Fibroblast of pulmonary artery (primary cell): ENCODE measurements at regions not wholly inside any gene's neighbourhood (a gene's known extent, or its start where the extent isn't known, plus 50 kb on each side); places are given as distances from the start of the nearest gene placed in this dataset.

ENCODE experiments used
- DNase-seq: peaks from one replicate; pipeline ENCODE4 v3.0.0-alpha.2; 2010; ENCODE audit warnings: low read depth
- H3K4me3 ChIP-seq: replicated peaks from 2 replicates; pipeline ENCODE4 v1.5.1; 2011; ENCODE audit warnings: low read depth, mild to moderate bottlenecking, control low read depth, low read length, moderate library complexity
- TF ChIP-seq, protein P1 (sequence below): IDR thresholded peaks from 2 replicates; pipeline ENCODE4 v1.5.1; 2011; ENCODE audit warnings: mild to moderate bottlenecking, control low read depth, low read length, inconsistent platforms; ENCODE audit errors: missing control alignments

DNA sequence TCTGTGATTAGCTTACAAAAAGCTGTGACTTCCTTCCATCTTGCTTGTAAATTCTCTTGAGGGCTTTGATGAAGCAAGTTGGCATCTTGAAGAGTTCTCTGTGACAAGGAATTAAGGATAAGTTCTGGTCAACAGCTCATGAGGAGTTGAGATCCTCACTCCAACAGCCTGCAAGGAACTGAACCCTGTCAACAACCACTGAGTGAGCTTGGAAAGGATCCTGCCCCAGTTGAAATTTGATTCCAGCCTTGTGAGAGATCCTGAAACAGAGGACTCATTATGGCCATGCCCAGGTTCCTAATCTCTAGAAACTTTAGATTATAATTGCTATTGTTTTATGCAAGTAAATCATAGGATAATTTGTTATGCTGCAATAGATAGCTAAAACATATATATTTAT lies 133.7 kb downstream of the PTCHD4 start:
- TF ChIP-seq, protein P1, sequence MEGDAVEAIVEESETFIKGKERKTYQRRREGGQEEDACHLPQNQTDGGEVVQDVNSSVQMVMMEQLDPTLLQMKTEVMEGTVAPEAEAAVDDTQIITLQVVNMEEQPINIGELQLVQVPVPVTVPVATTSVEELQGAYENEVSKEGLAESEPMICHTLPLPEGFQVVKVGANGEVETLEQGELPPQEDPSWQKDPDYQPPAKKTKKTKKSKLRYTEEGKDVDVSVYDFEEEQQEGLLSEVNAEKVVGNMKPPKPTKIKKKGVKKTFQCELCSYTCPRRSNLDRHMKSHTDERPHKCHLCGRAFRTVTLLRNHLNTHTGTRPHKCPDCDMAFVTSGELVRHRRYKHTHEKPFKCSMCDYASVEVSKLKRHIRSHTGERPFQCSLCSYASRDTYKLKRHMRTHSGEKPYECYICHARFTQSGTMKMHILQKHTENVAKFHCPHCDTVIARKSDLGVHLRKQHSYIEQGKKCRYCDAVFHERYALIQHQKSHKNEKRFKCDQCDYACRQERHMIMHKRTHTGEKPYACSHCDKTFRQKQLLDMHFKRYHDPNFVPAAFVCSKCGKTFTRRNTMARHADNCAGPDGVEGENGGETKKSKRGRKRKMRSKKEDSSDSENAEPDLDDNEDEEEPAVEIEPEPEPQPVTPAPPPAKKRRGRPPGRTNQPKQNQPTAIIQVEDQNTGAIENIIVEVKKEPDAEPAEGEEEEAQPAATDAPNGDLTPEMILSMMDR, result no peak
- H3K4me3 ChIP-seq, result no peak overlapping the region
- DNase-seq, result no peak

DNA sequence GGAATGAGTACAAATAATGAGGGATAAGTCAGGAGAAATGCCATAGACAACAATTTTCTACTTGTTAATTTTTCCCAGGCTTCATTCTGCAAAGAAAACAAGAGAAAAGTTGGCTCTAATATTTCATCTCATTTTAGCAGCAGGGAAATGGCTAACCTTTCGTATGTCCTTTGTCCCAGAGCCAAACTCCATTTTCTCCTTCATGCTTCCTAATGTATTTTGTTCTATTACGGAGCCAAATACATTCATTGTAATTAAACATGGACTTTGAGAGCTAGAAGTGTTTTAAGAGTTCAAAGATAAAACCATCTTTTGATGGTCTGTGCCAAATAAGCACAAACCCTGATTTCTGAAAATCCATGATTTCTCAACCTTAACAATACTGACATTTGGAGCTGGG lies 136.9 kb downstream of the PTCHD4 start:
- no peak overlapping the region for H3K4me3 ChIP-seq
- TF ChIP-seq, protein P1, result no peak
- DNase-seq, result no peak

DNA sequence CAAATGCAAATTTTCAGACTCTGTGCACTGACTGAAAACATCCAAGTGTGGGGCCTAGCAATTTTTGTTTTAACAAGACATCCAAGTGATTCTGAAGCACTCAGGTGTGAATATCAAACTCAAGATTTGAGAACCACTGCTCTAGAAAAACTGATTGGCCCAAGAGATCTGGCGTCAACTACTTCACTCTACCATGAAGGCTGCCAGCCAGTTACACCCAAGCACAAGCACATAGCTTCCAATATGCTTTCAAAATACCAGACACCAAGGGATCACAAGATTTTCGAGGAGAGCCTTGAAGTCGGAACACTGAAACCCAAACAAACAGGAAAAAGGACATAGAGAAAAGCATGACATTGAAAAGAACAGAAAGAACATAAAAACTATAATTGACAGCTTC lies 140.2 kb downstream of the PTCHD4 start:
- TF ChIP-seq, protein P1, result no peak
- no peak for DNase-seq
- no peak overlapping the region for H3K4me3 ChIP-seq

DNA sequence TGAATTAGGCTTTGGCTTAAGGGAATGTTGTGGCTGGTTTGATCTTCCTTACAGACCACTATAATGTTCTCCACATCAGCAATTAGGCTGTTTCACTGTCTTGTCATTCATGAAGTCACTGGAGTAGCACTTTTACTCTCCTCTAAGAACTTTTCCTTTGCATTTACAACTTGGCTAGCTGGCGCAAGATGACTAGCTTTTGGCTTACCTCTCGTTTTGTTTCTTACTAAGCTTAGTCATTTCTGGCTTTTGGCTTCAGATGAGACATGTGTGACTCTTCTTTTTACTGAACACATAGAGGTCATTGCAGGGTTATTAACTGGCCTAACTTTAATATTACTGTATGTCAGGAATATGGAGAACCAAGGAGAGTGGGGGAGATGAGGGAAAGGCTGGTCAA lies 143.2 kb downstream of the PTCHD4 start:
- DNase-seq, result no peak
- H3K4me3 ChIP-seq, result no peak overlapping the region
- TF ChIP-seq, protein P1, result no peak

DNA sequence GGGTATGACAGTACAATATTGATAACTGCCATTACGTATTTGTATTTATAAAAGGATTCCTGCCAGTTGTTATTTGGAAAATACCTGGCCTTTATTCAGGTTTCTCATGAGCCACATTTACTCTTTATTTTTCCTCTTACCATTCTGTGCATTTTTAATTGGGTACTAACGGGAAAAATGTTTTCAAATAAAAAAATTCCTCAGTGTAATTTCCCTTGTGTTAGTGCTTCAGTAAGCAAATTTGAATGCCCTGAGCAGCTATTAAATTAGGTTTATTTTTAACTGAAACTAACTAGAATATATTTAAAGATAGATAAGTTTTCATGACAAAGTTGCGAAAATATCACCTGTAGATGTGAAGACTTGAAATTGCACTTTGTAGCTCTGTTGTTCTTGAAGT lies 146.0 kb downstream of the PTCHD4 start:
- no peak for DNase-seq
- H3K4me3 ChIP-seq, result no peak overlapping the region
- TF ChIP-seq, protein P1, result no peak

DNA sequence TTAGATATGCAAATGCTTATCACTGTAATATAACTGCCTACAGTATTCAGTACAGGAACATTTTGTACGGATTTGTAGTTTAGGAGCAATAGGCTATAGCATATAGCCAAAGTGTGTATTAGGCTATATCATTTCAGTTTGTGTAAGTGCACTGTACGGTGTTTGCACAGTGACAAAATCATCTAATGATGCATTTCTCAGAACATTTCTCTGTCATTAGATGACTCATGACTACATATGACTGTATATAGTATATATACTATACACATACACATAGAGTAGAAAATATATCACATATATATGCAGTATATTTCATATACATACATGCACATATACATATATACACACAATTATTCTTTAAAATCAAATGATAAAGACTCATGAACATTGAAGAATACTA lies 158.4 kb downstream of the PTCHD4 start:
- DNase-seq, result no peak
- TF ChIP-seq, protein P1, result no peak
- no peak overlapping the region for H3K4me3 ChIP-seq

DNA sequence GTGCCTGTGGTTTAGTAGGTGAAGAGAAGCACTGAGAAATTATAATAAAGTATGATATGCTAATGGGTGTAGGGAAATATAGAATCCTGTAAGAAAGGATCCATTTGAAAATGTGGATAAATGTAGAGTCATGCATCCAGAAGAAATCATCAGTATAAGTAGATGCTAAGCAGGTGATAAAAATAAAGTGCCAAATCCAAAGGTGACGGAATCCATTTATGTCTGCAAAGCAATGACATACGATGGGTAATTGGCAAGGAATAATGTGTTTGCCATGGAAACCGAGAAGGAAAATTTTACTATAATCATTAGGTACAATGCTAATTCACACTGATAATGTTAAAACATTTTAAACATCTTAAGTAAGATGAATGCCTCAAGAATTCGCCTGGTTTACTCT lies 163.0 kb downstream of the OPN5 start:
- no peak overlapping the region for H3K4me3 ChIP-seq
- DNase-seq, result no peak
- TF ChIP-seq, protein P1, result no peak
